MM.1S (cell line): ENCODE measurements at regions not wholly inside any gene's neighbourhood (a gene's known extent, or its start where the extent isn't known, plus 50 kb on each side); places are given as distances from the start of the nearest gene placed in this dataset.

Source experiments
- DNase-seq: peaks from one replicate; pipeline ENCODE4 v3.0.0-alpha.2; 2015
- H2AFZ ChIP-seq: fragments of 300-600 bp; sonication (generic); 2 replicates; pipeline ENCODE4 v1.6.0; 2016; ENCODE audit warnings: antibody characterized with exemption, low read length
- H3F3A ChIP-seq: fragments of 300-600 bp; sonication (generic); 2 replicates; pipeline ENCODE4 v1.6.1; 2016; ENCODE audit warnings: mild to moderate bottlenecking, antibody characterized with exemption, low read length, moderate library complexity, mixed read lengths; ENCODE audit not compliant: insufficient read depth
- H3K27ac ChIP-seq: fragments of 300-600 bp; sonication (generic); 2 replicates; pipeline ENCODE4 v1.5.1; 2016; ENCODE audit warnings: mild to moderate bottlenecking, low read length
- H3K27me3 ChIP-seq: fragments of 300-600 bp; sonication (generic); replicated peaks from 2 replicates; pipeline ENCODE4 v1.6.0; 2016; ENCODE audit warnings: low read length; ENCODE audit not compliant: insufficient read depth
- H3K36me3 ChIP-seq: fragments of 300-600 bp; sonication (generic); replicated peaks from 2 replicates; pipeline ENCODE4 v1.6.1; 2016; ENCODE audit warnings: mild to moderate bottlenecking, low read length, mixed read lengths; ENCODE audit not compliant: insufficient read depth
- H3K4me1 ChIP-seq: fragments of 300-600 bp; sonication (generic); 2 replicates; pipeline ENCODE4 v1.6.1; 2016; ENCODE audit warnings: low read length, mixed read lengths
- H3K4me2 ChIP-seq: fragments of 300-600 bp; sonication (generic); 2 replicates; pipeline ENCODE4 v1.6.0; 2016; ENCODE audit warnings: low read depth, low read length
- H3K4me3 ChIP-seq: fragments of 300-600 bp; sonication (generic); 2 replicates; pipeline ENCODE4 v1.5.1; 2016; ENCODE audit warnings: low read length, mixed read lengths
- H3K79me2 ChIP-seq: fragments of 300-600 bp; sonication (generic); 2 replicates; pipeline ENCODE4 v1.6.1; 2016; ENCODE audit warnings: mixed run types, low read length, mixed read lengths
- H3K9ac ChIP-seq: fragments of 300-600 bp; sonication (generic); 2 replicates; pipeline ENCODE4 v1.6.1; 2016; ENCODE audit warnings: low read length, mixed read lengths
- H3K9me2 ChIP-seq: fragments of 300-600 bp; sonication (generic); replicated peaks from 2 replicates; pipeline ENCODE4 v1.6.1; 2016; ENCODE audit warnings: mild to moderate bottlenecking, low read length, mixed read lengths; ENCODE audit not compliant: insufficient read depth
- H3K9me3 ChIP-seq: fragments of 300-600 bp; sonication (generic); replicated peaks from 2 replicates; pipeline ENCODE4 v1.6.1; 2016; ENCODE audit warnings: mild to moderate bottlenecking, low read length, mixed read lengths; ENCODE audit not compliant: insufficient read depth
- H4K20me1 ChIP-seq: fragments of 300-600 bp; sonication (generic); 2 replicates; pipeline ENCODE4 v1.6.1; 2016; ENCODE audit warnings: mild to moderate bottlenecking, low read length, moderate library complexity, mixed read lengths; ENCODE audit not compliant: insufficient read depth
- EZH2 ChIP-seq: fragments of 300-600 bp; sonication (generic); optimal IDR thresholded peaks from 2 replicates; pipeline ENCODE3; 2017; ENCODE audit warnings: low read depth, mild to moderate bottlenecking, antibody characterized with exemption, low read length, mixed read lengths
- EZH2phosphoT487 ChIP-seq: fragments of 300-600 bp; sonication (generic); IDR thresholded peaks from 2 replicates; pipeline ENCODE4 v1.6.1; 2018; ENCODE audit warnings: antibody characterized with exemption, low read length
- TF ChIP-seq, protein P1 (sequence below): fragments of 300-600 bp; sonication (generic); IDR thresholded peaks from 2 replicates; pipeline ENCODE4 v1.5.1; 2016; ENCODE audit warnings: antibody characterized with exemption, low read length, mixed read lengths

DNA sequence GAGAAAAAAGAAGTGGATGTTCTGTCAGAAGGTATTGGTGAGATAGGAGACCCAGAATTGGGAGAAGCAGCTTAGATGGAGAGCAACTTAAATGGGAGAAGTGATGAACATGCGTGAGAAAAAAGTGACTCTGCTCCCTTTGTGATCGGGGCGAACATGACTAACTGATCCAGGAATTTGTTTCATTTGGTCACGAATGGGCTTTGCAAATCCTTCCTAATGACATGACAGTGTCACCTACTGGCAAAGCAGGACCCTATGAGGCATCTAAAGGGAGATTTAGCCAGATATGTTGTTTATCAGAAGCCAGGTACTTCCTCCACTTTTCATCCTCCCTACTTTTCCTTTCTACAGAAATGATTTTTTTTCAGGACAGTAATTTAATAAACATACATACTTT, 787.4 kb upstream of the RGMB start:
- Histone ChIP-seq H3K9ac (no peak overlapping the region), H3K4me3 (no peak overlapping the region), H3K9me2 (no peaks in the 10 kb centered on the region), H3K27ac (no peak overlapping the region), H4K20me1 (no peaks in the 10 kb centered on the region), H3F3A (no peaks in the 10 kb centered on the region), H3K27me3 (no peaks in the 10 kb centered on the region), H3K36me3 (no peaks in the 10 kb centered on the region), H3K79me2 (no peaks in the 10 kb centered on the region), H2AFZ (no peak overlapping the region), H3K9me3 (no peaks in the 10 kb centered on the region), H3K4me1 (no peaks in the 10 kb centered on the region), H3K4me2 (no peak overlapping the region)
- TF ChIP-seq, protein P1, sequence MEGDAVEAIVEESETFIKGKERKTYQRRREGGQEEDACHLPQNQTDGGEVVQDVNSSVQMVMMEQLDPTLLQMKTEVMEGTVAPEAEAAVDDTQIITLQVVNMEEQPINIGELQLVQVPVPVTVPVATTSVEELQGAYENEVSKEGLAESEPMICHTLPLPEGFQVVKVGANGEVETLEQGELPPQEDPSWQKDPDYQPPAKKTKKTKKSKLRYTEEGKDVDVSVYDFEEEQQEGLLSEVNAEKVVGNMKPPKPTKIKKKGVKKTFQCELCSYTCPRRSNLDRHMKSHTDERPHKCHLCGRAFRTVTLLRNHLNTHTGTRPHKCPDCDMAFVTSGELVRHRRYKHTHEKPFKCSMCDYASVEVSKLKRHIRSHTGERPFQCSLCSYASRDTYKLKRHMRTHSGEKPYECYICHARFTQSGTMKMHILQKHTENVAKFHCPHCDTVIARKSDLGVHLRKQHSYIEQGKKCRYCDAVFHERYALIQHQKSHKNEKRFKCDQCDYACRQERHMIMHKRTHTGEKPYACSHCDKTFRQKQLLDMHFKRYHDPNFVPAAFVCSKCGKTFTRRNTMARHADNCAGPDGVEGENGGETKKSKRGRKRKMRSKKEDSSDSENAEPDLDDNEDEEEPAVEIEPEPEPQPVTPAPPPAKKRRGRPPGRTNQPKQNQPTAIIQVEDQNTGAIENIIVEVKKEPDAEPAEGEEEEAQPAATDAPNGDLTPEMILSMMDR = no peak
- TF ChIP-seq EZH2 (no peak), EZH2phosphoT487 (no peak)
- no peak for DNase-seq

DNA sequence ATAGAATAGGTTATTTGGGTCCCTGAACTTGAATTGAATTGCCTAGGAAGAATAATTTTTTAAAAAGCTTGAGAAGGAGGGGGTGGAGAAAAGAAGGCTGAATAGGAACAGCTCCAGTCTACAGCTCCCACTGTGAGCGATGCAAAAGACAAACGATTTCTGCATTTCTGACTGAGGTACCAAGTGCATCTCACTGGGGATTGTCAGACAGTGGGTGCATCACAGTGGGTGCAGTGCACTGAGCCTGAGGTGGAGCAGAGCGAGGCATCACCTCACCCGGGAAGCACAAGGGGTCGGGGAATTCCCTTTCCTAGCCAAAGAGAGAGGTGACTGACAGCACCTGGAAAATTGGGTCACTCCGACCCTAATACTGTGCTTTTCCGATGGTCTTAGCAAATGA, 782.2 kb upstream of the RGMB start:
- Histone ChIP-seq H3K4me3 (no peak overlapping the region), H3K27me3 (no peaks in the 10 kb centered on the region), H3K9me3 (no peaks in the 10 kb centered on the region), H2AFZ (no peak overlapping the region), H3K79me2 (no peaks in the 10 kb centered on the region), H4K20me1 (no peaks in the 10 kb centered on the region), H3K36me3 (no peaks in the 10 kb centered on the region), H3K27ac (no peak overlapping the region), H3K4me2 (no peak overlapping the region), H3F3A (no peaks in the 10 kb centered on the region), H3K9me2 (no peaks in the 10 kb centered on the region), H3K4me1 (no peaks in the 10 kb centered on the region), H3K9ac (no peak overlapping the region)
- no peak for DNase-seq
- TF ChIP-seq EZH2 (no peak), EZH2phosphoT487 (no peak)
- TF ChIP-seq, protein P1 = no peak

DNA sequence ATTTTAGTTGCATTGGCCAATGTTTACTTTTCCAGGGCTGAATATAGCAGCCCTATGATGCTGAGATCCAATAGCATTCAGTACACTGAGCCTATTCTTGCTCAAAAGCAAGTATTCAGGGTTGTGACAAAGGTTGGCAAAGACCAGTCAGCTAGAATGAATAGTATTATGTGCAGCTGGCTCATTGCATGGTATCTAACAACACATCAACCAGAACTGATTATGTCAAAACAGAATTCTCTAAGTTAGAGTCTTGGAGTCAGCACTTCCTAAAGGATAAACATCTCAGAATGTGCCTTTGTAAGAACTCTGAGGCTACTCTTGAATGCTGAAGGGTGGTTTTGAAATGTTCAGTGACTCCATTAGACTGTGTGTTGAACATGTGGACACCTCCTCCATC, 774.5 kb upstream of the RGMB start:
- DNase-seq = no peak
- TF ChIP-seq EZH2 (no peak), EZH2phosphoT487 (no peak)
- TF ChIP-seq, protein P1 = no peak
- H4K20me1 ChIP-seq = no peaks in the 10 kb centered on the region
- H3K4me3 ChIP-seq = no peak overlapping the region
- no peaks in the 10 kb centered on the region for H3K27me3 ChIP-seq
- H3K9me2 ChIP-seq = no peaks in the 10 kb centered on the region
- no peaks in the 10 kb centered on the region for H3K4me1 ChIP-seq
- no peaks in the 10 kb centered on the region for H3F3A ChIP-seq
- H3K79me2 ChIP-seq = no peaks in the 10 kb centered on the region
- H3K36me3 ChIP-seq = no peaks in the 10 kb centered on the region
- H3K9ac ChIP-seq = no peak overlapping the region
- H2AFZ ChIP-seq = no peak overlapping the region
- no peak overlapping the region for H3K27ac ChIP-seq
- no peak overlapping the region for H3K4me2 ChIP-seq
- no peaks in the 10 kb centered on the region for H3K9me3 ChIP-seq
